GM03348 (cell line): ENCODE measurements at regions not wholly inside any gene's neighbourhood (a gene's known extent, or its start where the extent isn't known, plus 50 kb on each side); places are given as distances from the start of the nearest gene placed in this dataset.

Experiments
- DNase-seq: peaks from one replicate; pipeline ENCODE4 v3.0.0; 2012; ENCODE audit warnings: low spot score

- peak; percentile 17 for DNase-seq
These were observed 55.0 kb downstream of the TMEM30B start for GRCh38 chr14:61226015-61226654.

- DNase-seq, result no peak
These were observed 55.8 kb downstream of the TMEM30B start for GRCh38 chr14:61225344-61225743.

GRCh38 chr14:61223552-61223951 is 57.6 kb downstream of the TMEM30B start:
- DNase-seq, result no peak

- no peak for DNase-seq
These were observed 58.8 kb downstream of the TMEM30B start for GRCh38 chr14:61222388-61222787.

GRCh38 chr14:61221906-61222305 is 59.2 kb downstream of the TMEM30B start:
- no peak for DNase-seq

- peak; percentile 20 for DNase-seq
These were observed 61.5 kb downstream of the TMEM30B start for GRCh38 chr14:61219673-61220072.

GRCh38 chr14:61219256-61219655 is 61.9 kb downstream of the TMEM30B start:
- DNase-seq, result no peak

GRCh38 chr14:61218767-61219166 is 62.4 kb downstream of the TMEM30B start:
- DNase-seq, result peak; percentile 30

- no peak for DNase-seq
These were observed 63.0 kb downstream of the TMEM30B start for GRCh38 chr14:61218157-61218556.

- no peak for DNase-seq
These were observed 63.6 kb downstream of the TMEM30B start for GRCh38 chr14:61217516-61217915.

- peak; percentile 29 for DNase-seq
These were observed 65.7 kb downstream of the TMEM30B start for GRCh38 chr14:61215222-61216020.

GRCh38 chr14:61213920-61214319 is 67.2 kb downstream of the TMEM30B start:
- no peak for DNase-seq

GRCh38 chr14:61213191-61213621 is 67.9 kb downstream of the TMEM30B start:
- peak; percentile 74 for DNase-seq

GRCh38 chr14:61212546-61212945 is 68.6 kb downstream of the TMEM30B start:
- DNase-seq, result no peak

GRCh38 chr14:61211476-61212255 is 69.5 kb downstream of the TMEM30B start:
- DNase-seq, result no peak

GRCh38 chr14:61203081-61203753 is 77.9 kb downstream of the TMEM30B start:
- no peak for DNase-seq

- no peak for DNase-seq
These were observed 79.0 kb downstream of the TMEM30B start for GRCh38 chr14:61202124-61202523.

GRCh38 chr14:61201171-61201570 is 80.0 kb downstream of the TMEM30B start:
- no peak for DNase-seq

GRCh38 chr14:61197416-61197815 is 83.7 kb downstream of the TMEM30B start:
- no peak for DNase-seq

GRCh38 chr14:61196792-61197191 is 84.3 kb downstream of the TMEM30B start:
- DNase-seq, result no peak

GRCh38 chr14:61196034-61196433 is 85.1 kb downstream of the TMEM30B start:
- DNase-seq, result no peak

GRCh38 chr14:61193476-61193875 is 87.7 kb downstream of the TMEM30B start:
- DNase-seq, result no peak
